ENCODE measurements at regions not wholly inside any gene's neighbourhood (a gene's known extent, or its start where the extent isn't known, plus 50 kb on each side); places are given as distances from the start of the nearest gene placed in this dataset.

DNA sequence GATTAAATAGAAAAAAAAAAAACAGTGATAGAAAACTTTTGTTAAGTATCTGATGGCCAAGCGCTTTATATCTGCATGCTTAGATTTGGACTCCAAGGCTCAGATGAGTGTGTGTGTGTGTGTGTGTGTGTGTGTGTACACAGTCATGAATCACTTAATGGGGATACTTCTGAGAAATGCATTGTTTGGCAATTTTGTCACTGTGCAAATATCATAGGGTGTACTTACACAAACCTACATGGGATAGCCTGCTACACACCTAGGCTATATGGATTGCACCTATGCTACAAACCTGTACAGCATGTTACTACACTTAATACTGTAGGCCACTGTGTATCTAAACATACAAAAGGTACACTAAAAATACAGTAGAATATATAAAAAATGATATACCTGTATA is 635.6 kb upstream of the NUDT12 start:
- TF ChIP-seq, protein P1, sequence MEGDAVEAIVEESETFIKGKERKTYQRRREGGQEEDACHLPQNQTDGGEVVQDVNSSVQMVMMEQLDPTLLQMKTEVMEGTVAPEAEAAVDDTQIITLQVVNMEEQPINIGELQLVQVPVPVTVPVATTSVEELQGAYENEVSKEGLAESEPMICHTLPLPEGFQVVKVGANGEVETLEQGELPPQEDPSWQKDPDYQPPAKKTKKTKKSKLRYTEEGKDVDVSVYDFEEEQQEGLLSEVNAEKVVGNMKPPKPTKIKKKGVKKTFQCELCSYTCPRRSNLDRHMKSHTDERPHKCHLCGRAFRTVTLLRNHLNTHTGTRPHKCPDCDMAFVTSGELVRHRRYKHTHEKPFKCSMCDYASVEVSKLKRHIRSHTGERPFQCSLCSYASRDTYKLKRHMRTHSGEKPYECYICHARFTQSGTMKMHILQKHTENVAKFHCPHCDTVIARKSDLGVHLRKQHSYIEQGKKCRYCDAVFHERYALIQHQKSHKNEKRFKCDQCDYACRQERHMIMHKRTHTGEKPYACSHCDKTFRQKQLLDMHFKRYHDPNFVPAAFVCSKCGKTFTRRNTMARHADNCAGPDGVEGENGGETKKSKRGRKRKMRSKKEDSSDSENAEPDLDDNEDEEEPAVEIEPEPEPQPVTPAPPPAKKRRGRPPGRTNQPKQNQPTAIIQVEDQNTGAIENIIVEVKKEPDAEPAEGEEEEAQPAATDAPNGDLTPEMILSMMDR (IDR thresholded peaks at IDR 0.05; ENCODE audit: poor library complexity) = no peak
- no peak for TF ChIP-seq EZH2phosphoT487 (IDR thresholded peaks at IDR 0.05; ENCODE audit: low read depth, severe bottlenecking, unreplicated experiment)
- no peak for TF ChIP-seq EZH2 (IDR thresholded peaks at IDR 0.05; ENCODE audit: borderline replicate concordance)
